Stomach (tissue), 4 donors: ENCODE measurements at regions not wholly inside any gene's neighbourhood (a gene's known extent, or its start where the extent isn't known, plus 50 kb on each side); places are given as distances from the start of the nearest gene placed in this dataset.

ENCODE experiments used
- POLR2A ChIP-seq, 4 donors: fragments of 450-650 bp; IDR thresholded peaks; one replicate each; pipeline ENCODE4 v1.6.1; 2016; ENCODE audit warnings: antibody characterized with exemption in 4 of 4, control low read depth in 2 of 4, mild to moderate bottlenecking in 1 of 4, moderate library complexity in 1 of 4
- POLR2AphosphoS5 ChIP-seq, 3 donors: sonication (generic); formaldehyde crosslinking; IDR thresholded peaks; one replicate each; pipeline ENCODE4 v1.6.1; 2016; ENCODE audit warnings: antibody characterized with exemption in 3 of 3
- TF ChIP-seq, protein P1 (sequence below), 7 experiments: fragments of 450-650 bp in 4 of 7; fragments of 200-600 bp in 3 of 7; sonication (generic) in 3 of 7; IDR thresholded peaks; one replicate each; pipeline ENCODE4 v1.5.1; 2016 to 2019; ENCODE audit warnings: antibody characterized with exemption in 7 of 7, control low read depth in 2 of 7, mild to moderate bottlenecking in 1 of 7

DNA sequence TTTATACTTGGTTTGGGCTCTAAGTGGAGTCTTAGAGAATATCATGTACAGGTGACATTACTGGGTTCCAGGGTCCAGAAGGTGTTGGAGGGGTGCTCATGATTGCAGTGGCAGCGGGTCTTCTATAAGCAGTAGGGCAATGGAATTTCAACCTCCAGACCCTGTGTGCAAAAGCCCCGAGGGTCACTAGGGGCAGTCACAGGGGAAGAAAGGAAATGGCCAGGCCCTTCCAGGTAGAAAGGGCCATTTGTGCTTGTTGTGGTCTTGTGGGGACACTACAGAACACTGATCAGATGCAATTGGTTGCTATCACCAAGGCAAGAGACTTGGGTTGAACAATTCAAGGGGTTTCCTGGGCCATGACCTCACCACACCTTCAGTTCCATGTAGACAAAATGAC is 283.4 kb downstream of the GADD45G start:
- TF ChIP-seq, protein P1, sequence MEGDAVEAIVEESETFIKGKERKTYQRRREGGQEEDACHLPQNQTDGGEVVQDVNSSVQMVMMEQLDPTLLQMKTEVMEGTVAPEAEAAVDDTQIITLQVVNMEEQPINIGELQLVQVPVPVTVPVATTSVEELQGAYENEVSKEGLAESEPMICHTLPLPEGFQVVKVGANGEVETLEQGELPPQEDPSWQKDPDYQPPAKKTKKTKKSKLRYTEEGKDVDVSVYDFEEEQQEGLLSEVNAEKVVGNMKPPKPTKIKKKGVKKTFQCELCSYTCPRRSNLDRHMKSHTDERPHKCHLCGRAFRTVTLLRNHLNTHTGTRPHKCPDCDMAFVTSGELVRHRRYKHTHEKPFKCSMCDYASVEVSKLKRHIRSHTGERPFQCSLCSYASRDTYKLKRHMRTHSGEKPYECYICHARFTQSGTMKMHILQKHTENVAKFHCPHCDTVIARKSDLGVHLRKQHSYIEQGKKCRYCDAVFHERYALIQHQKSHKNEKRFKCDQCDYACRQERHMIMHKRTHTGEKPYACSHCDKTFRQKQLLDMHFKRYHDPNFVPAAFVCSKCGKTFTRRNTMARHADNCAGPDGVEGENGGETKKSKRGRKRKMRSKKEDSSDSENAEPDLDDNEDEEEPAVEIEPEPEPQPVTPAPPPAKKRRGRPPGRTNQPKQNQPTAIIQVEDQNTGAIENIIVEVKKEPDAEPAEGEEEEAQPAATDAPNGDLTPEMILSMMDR (IDR thresholded peaks at IDR 0.05), result no peak
- TF ChIP-seq POLR2A (IDR thresholded peaks at IDR 0.05), result no peak
- TF ChIP-seq POLR2AphosphoS5 (IDR thresholded peaks at IDR 0.05), result no peak
